DND-41 (cell line): ENCODE measurements at regions not wholly inside any gene's neighbourhood (a gene's known extent, or its start where the extent isn't known, plus 50 kb on each side); places are given as distances from the start of the nearest gene placed in this dataset.

Experiments used
- CTCF ChIP-seq: IDR thresholded peaks from 2 replicates; pipeline ENCODE4 v1.5.1; 2012; ENCODE audit warnings: borderline replicate concordance, low read length, moderate library complexity, mild to moderate bottlenecking; ENCODE audit not compliant: poor library complexity, severe bottlenecking; ENCODE audit errors: extremely low read depth
- EZH2 ChIP-seq: IDR thresholded peaks from 3 replicates; pipeline ENCODE4 v1.6.1; 2012; ENCODE audit warnings: borderline replicate concordance, low read depth, mild to moderate bottlenecking, moderate library complexity, low read length, inconsistent platforms; ENCODE audit not compliant: severe bottlenecking

GRCh38 chr3:174466471-174467054 lies 392.6 kb upstream of the NAALADL2 start:
- TF ChIP-seq CTCF (no peak), EZH2 (no peak)
